ENCODE measurements at regions not wholly inside any gene's neighbourhood (a gene's known extent, or its start where the extent isn't known, plus 50 kb on each side); places are given as distances from the start of the nearest gene placed in this dataset.

GRCh38 chrX:40849906-40850823 lies 114.8 kb upstream of the MED14 start:
- Histone ChIP-seq H3K4me1 (ENCODE audit: control insufficient read depth, extremely low read depth, insufficient read depth, low read length) (peaks cover 4% of the 10 kb centered on the region), H3K27ac (ENCODE audit: control insufficient read depth, insufficient read depth, low read length) (no peak overlapping the region), H3K9ac (ENCODE audit: control insufficient read depth, extremely low read depth, insufficient read depth, low read length) (no peak overlapping the region), H3K36me3 (ENCODE audit: control insufficient read depth in 2 of 2, extremely low read depth in 1 of 2, insufficient read depth in 2 of 2, low read length in 2 of 2) (no peaks in the 10 kb centered on the region), H3K4me3 (ENCODE audit: control insufficient read depth in 2 of 3, extremely low read depth in 1 of 3, insufficient read depth in 2 of 3, low read depth in 1 of 3, low read length in 3 of 3) (no peak overlapping the region), H3K4me2 (ENCODE audit: control insufficient read depth, extremely low read depth, insufficient read depth, low read depth, low read length) (no peak overlapping the region), H3K9me1 (ENCODE audit: control insufficient read depth, extremely low read depth, insufficient read depth, low read length) (no peaks in the 10 kb centered on the region), H2AFZ (ENCODE audit: control insufficient read depth, low read length) (no peak overlapping the region), H3K9me3 (ENCODE audit: control insufficient read depth, low read depth, low read length) (no peaks in the 10 kb centered on the region), H3K27me3 (ENCODE audit: control insufficient read depth, extremely low read depth, insufficient read depth, low read length) (no peaks in the 10 kb centered on the region), H4K20me1 (ENCODE audit: control insufficient read depth, extremely low read depth, insufficient read depth, low read length) (no peaks in the 10 kb centered on the region), H3K79me2 (ENCODE audit: control insufficient read depth, insufficient read depth, low read length) (no peaks in the 10 kb centered on the region)
- DNase-seq (ENCODE audit: low read depth, low spot score) (no peak), FAIRE-seq (no peak)
- TF ChIP-seq, protein P1, sequence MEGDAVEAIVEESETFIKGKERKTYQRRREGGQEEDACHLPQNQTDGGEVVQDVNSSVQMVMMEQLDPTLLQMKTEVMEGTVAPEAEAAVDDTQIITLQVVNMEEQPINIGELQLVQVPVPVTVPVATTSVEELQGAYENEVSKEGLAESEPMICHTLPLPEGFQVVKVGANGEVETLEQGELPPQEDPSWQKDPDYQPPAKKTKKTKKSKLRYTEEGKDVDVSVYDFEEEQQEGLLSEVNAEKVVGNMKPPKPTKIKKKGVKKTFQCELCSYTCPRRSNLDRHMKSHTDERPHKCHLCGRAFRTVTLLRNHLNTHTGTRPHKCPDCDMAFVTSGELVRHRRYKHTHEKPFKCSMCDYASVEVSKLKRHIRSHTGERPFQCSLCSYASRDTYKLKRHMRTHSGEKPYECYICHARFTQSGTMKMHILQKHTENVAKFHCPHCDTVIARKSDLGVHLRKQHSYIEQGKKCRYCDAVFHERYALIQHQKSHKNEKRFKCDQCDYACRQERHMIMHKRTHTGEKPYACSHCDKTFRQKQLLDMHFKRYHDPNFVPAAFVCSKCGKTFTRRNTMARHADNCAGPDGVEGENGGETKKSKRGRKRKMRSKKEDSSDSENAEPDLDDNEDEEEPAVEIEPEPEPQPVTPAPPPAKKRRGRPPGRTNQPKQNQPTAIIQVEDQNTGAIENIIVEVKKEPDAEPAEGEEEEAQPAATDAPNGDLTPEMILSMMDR (optimal IDR thresholded peaks at IDR 0.05 in 1 of 3, IDR thresholded peaks at IDR 0.05 in 1 of 3, conservative IDR thresholded peaks at IDR 0.05 in 1 of 3; ENCODE audit: extremely low read depth in 1 of 3, insufficient read depth in 2 of 3, low read length in 3 of 3), result no peak
- TF ChIP-seq EZH2 (IDR thresholded peaks at IDR 0.05; ENCODE audit: low read length), result no peak
- dilution Hi-C loops (cut with MboI; ENCODE audit: extremely low pct_ligation_motif_present, low sequenced_read_pairs), result no loop called here

- FAIRE-seq (no peak), DNase-seq (ENCODE audit: low read depth, low spot score) (no peak)
- Histone ChIP-seq H3K27ac (ENCODE audit: control insufficient read depth, insufficient read depth, low read length) (no peak overlapping the region), H3K4me2 (ENCODE audit: control insufficient read depth, extremely low read depth, insufficient read depth, low read depth, low read length) (no peak overlapping the region), H3K9ac (ENCODE audit: control insufficient read depth, extremely low read depth, insufficient read depth, low read length) (no peak overlapping the region), H3K9me3 (ENCODE audit: control insufficient read depth, low read depth, low read length) (no peaks in the 10 kb centered on the region), H3K4me1 (ENCODE audit: control insufficient read depth, extremely low read depth, insufficient read depth, low read length) (peaks cover 5% of the 10 kb centered on the region), H3K79me2 (ENCODE audit: control insufficient read depth, insufficient read depth, low read length) (no peaks in the 10 kb centered on the region), H3K9me1 (ENCODE audit: control insufficient read depth, extremely low read depth, insufficient read depth, low read length) (no peaks in the 10 kb centered on the region), H3K4me3 (ENCODE audit: control insufficient read depth in 2 of 3, extremely low read depth in 1 of 3, insufficient read depth in 2 of 3, low read depth in 1 of 3, low read length in 3 of 3) (no peak overlapping the region), H2AFZ (ENCODE audit: control insufficient read depth, low read length) (no peak overlapping the region), H3K27me3 (ENCODE audit: control insufficient read depth, extremely low read depth, insufficient read depth, low read length) (no peaks in the 10 kb centered on the region), H3K36me3 (ENCODE audit: control insufficient read depth in 2 of 2, extremely low read depth in 1 of 2, insufficient read depth in 2 of 2, low read length in 2 of 2) (no peaks in the 10 kb centered on the region), H4K20me1 (ENCODE audit: control insufficient read depth, extremely low read depth, insufficient read depth, low read length) (no peaks in the 10 kb centered on the region)
- dilution Hi-C loops (cut with MboI; ENCODE audit: extremely low pct_ligation_motif_present, low sequenced_read_pairs), result no loop called here
- TF ChIP-seq EZH2 (IDR thresholded peaks at IDR 0.05; ENCODE audit: low read length), result no peak
- TF ChIP-seq, protein P1 (optimal IDR thresholded peaks at IDR 0.05 in 1 of 3, IDR thresholded peaks at IDR 0.05 in 1 of 3, conservative IDR thresholded peaks at IDR 0.05 in 1 of 3; ENCODE audit: extremely low read depth in 1 of 3, insufficient read depth in 2 of 3, low read length in 3 of 3), result no peak
Measured at GRCh38 chrX:40852586-40852985, 117.2 kb upstream of the MED14 start.

Measured in keratinocyte (primary cell).